Posterior vena cava (tissue), 2 donors: ENCODE measurements at regions not wholly inside any gene's neighbourhood (a gene's known extent, or its start where the extent isn't known, plus 50 kb on each side); places are given as distances from the start of the nearest gene placed in this dataset.

Source experiments
- DNase-seq: peaks from one replicate; pipeline ENCODE4 v3.0.0-alpha.2; 2020; ENCODE audit warnings: low spot score
- intact Hi-C, 2 donors: fragments of 100-400 bp; cut with DNase I; formaldehyde crosslinking; loops; one replicate each; pipeline versions ENCODE4 v1.14.1 to v1.14.2; 2022 to 2023
- donor health status: DM: yes; HTN: yes; CAD: no.
- donor health status: DM: yes; HTN: yes; CAD: no.

DNA sequence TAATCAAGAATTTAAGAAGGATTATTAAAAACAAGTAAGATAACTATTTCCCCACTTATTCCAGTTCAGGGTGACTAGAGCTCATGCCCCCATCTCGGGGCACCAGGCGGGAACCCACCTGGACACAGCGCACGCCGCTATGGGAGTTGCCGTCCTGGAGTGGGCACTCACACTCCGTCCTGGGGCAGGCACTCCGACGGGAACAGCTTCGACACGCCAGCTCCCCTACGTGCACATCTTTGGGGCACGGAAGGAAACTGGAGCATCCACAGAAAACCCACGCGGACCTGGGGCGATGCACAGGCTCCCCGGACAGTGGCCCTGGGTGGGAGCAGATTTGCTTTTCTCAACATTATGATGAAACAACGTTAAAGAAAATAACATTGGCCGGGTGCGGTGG, 52.0 kb upstream of the GATA5 start:
- DNase-seq = no peak
- intact Hi-C loops = no loop called here

DNA sequence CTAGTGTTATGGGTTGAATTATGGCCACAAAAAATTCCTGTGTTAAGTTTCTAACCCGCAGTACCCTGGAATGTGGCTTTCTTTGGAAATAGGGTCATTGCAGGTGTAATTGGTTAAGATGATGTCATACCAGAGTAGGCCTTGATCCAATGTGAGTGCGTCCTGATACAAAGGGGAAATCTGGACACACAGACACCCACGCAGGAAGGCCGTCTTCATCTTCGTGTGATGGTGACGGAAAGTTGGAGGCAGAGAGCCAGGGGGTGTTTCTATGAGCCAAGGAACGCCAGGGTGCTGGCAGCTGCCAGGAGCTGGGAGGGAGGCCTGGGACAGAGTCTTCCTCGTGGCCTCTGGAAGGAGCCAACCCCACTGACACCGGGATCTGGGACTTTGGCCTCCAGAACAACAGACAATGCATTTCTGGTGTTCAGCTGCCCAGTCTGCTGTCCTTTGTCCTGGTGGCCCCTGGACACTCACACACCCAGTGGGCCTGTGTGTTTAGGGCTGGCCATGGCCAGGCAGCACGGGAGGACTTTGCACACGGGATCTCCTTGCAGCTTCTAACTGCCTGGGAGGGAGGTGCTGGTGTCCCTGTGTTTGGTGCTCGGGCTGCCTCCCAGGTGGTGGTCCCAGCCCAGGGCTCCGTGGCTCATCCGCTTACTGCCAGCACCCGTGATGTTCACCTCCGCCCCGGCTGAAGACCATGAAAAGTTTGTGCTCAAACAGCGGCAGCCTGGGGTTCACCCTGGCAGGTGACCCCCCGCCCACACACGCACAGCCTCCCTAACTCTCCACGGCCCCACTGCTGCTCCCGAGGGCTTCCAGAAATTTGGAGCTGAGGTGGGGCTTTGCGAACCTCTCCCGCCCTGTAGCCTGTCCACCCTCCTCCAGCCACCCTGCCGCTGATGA, 53.4 kb upstream of the GATA5 start:
- DNase-seq = no peak
- intact Hi-C loops = no loop called here

DNA sequence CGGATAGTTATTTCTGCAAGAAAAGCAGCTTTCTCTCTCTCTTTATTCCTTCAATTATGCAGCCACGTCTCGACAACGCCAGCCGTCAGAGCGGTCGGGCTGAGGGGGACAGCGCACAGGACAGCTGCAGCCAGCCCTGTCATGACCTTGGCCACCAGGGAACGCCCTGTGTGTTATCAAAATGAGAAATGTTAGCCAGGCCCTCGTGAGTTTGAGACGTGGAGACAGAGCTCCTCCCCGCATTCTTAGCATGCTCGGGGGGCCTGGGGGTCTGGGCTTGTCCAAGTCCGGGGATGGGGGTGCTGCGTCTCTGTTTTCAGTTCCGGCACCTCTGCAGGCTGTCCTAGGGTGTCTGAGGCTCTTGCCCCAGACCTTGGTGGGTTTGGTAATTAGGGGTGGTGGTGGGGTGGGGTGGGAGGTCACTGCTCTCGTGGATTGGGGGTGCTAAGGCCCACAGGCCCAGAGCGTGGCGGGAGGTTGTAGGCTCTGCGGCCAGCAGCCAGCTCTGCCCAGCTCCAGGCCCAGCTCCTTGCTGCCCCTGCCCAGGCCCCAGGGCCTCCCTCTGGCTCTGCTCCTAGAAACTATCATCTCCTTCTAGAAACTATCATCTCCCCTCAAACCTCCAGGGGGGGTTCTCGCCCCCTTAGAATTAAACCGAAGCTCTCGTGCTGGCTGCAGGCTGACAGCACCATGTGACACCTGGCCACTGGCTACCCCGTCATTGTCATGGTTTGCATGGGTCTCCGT, 54.3 kb upstream of the GATA5 start:
- no peak for DNase-seq
- intact Hi-C loops = no loop called here

DNA sequence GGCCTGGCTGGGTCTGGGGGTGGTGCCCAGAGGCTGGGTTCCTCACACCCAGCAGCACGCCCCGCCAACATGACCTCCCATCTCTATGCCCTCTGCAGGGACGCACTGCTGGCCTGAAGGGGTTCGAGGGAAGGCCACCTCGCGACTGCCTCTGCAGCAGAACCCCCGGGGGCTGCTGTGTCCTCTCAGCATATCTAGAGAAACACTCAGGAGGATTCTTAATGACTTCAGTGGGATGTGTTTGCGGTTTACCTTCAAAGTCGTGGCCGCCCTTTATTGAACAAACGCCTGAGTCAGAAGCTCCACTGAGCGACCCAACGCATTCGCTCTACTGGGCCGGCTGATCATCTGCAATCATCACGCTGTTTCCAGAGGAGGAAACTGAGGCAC, 54.8 kb upstream of the GATA5 start:
- intact Hi-C loops = no loop called here

GRCh38 chr20:62531046-62531838, 55.4 kb upstream of the GATA5 start:
- no peak for DNase-seq
- intact Hi-C loops = no loop called here

More for the DNA sequence above, 54.8 kb upstream of the GATA5 start:
- no peak for DNase-seq

DNA sequence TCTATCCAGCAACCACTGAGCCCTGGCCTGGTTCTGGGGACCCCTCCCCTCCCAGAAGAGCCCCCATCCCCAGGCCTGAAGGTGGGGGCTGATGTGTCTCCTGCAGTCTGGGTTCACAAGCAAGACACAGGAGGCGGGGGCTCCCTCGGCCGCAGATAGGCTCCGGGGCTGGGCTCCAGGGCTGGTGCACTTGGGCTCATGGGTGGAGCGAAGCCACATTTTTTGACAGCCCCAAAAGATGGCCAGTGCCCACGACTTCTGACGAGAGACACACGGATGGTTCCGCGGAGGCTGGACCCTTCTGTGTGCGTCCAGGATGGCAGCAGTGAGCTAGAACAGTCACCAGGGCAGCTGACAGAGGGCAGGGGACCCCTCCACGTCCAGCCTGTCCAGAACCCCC, 57.1 kb upstream of the GATA5 start:
- no peak for DNase-seq
- intact Hi-C loops = no loop called here

GRCh38 chr20:62533591-62534495, 58.0 kb upstream of the GATA5 start:
- intact Hi-C loops = no loop called here
- no peak for DNase-seq

- intact Hi-C loops = no loop called here
- no peak for DNase-seq
These were observed 58.9 kb upstream of the GATA5 start for GRCh38 chr20:62534526-62535221.

GRCh38 chr20:62535282-62535811, 59.6 kb upstream of the GATA5 start:
- no peak for DNase-seq
- intact Hi-C loops = no loop called here

DNA sequence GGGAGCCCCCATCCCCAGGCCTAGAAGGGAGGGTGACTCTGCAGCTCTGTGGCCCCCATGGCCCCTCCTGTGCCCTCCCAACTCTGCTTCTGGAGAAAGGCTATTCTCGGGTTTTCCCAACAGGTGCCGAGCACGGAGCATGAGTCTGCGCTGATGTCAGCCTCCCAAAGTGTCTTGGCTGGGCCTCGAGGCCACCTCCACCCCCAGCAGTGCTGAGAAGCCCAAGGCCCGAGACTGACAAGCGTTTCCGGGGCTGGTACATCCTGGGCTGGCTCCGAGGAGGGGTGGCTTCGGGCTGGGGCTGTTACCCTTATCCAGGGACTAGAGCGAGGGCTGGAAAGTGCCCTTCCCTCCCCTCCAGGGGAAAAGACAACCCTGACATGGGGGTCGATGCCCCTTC, 60.2 kb upstream of the GATA5 start:
- intact Hi-C loops = no loop called here
- no peak for DNase-seq

DNA sequence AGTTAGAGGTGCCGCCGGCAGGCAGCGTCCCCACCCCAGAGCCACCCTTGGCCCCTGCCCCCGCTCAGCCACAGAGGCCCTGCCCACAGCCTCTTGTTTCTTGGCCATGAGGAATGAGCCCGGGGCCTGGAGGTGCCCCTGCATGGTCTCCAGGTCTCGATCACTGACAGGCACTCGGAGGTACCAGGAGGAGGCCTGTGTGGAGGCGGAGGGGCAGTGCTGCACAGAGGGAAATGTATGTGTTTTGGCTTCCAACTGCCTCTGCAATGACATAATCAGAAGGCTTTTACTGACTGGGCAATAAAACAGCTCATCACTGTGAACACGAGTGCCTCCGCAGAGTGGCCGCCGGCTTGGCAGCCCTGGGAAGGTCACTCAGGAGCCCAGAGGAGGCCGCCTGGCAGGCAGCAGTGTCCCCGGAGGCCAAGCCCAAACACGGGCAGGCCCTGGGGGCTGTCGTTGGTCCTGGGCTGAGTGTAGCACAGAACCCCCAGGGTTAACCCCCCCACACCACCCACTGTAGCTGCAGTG, 61.1 kb upstream of the GATA5 start:
- intact Hi-C loops = no loop called here
- DNase-seq = no peak

GRCh38 chr20:62537649-62538292, 62.0 kb upstream of the GATA5 start:
- no peak for DNase-seq
- intact Hi-C loops = no loop called here

- DNase-seq = no peak
- intact Hi-C loops = no loop called here
These were observed 63.6 kb upstream of the GATA5 start for GRCh38 chr20:62539198-62540045.

DNA sequence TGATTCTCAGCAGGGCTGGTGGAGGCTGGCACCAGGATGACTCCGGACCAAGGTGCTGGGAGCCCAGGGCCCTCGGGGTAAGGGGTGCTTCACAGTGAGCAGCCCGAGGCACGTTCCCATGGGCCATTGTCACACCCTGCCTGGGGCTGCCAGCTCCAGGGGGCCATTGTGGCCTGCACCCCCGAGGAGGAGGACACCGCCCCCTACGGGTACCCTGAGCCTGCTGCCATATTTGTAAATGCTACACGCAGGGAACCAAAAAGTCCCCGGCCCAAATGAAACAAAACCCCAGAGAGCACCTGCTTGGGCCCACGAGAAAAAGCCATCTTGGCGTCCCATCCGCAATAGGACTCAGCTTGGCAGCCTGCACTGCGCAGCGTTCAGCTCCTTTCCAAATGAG, 64.7 kb upstream of the GATA5 start:
- intact Hi-C loops = no loop called here
- no peak for DNase-seq

GRCh38 chr20:62542862-62543261, 67.1 kb upstream of the GATA5 start:
- intact Hi-C loops = no loop called here
- no peak for DNase-seq

GRCh38 chr20:62543470-62544302, 67.9 kb upstream of the GATA5 start:
- no peak for DNase-seq
- intact Hi-C loops = no loop called here
